H9 (cell line): ENCODE measurements at regions not wholly inside any gene's neighbourhood (a gene's known extent, or its start where the extent isn't known, plus 50 kb on each side); places are given as distances from the start of the nearest gene placed in this dataset.

Experiments
- DNase-seq: peaks from one replicate; pipeline ENCODE4 v3.0.0-alpha.2; 2017
- H2AFZ ChIP-seq: one replicate; pipeline ENCODE4 v1.6.1; 2013; ENCODE audit warnings: mild to moderate bottlenecking, low read length, control low read depth, moderate library complexity
- H2AK5ac ChIP-seq: 2 replicates; pipeline ENCODE4 v1.6.1; 2013; ENCODE audit warnings: low read length, control low read depth, mixed read lengths; ENCODE audit not compliant: insufficient read length
- H2BK120ac ChIP-seq: one replicate; pipeline ENCODE4 v1.6.1; 2013; ENCODE audit warnings: low read depth, mild to moderate bottlenecking, low read length, control low read depth, inconsistent platforms; ENCODE audit not compliant: poor library complexity, severe bottlenecking
- H2BK12ac ChIP-seq: 2 replicates; pipeline ENCODE4 v1.6.1; 2013; ENCODE audit warnings: low read length, control low read depth, mixed read lengths, low read depth; ENCODE audit not compliant: insufficient read length
- H2BK15ac ChIP-seq: 2 replicates; pipeline ENCODE4 v1.6.1; 2013; ENCODE audit warnings: low read depth, low read length, control low read depth
- H2BK20ac ChIP-seq: one replicate; pipeline ENCODE4 v1.6.1; 2013; ENCODE audit warnings: low read depth, mild to moderate bottlenecking, low read length, control low read depth, inconsistent platforms; ENCODE audit not compliant: poor library complexity, severe bottlenecking
- H2BK5ac ChIP-seq: 2 replicates; pipeline ENCODE4 v1.6.1; 2013; ENCODE audit warnings: low read length, control low read depth, mixed read lengths; ENCODE audit not compliant: insufficient read length
- H3K14ac ChIP-seq: 2 replicates; pipeline ENCODE4 v1.6.1; 2013; ENCODE audit warnings: low read length, control low read depth; ENCODE audit not compliant: insufficient read depth
- H3K18ac ChIP-seq: 2 replicates; pipeline ENCODE4 v1.6.1; 2013; ENCODE audit warnings: low read depth, mild to moderate bottlenecking, mixed read lengths, low read length, control low read depth; ENCODE audit not compliant: insufficient read length
- H3K23ac ChIP-seq: 2 replicates; pipeline ENCODE4 v1.6.1; 2013; ENCODE audit warnings: low read length, control low read depth, mixed read lengths, low read depth; ENCODE audit not compliant: insufficient read length
- H3K23me2 ChIP-seq: 2 replicates; pipeline ENCODE4 v1.6.1; 2013; ENCODE audit warnings: low read depth, mild to moderate bottlenecking, mixed read lengths, low read length, control low read depth; ENCODE audit not compliant: insufficient read length, poor library complexity, severe bottlenecking
- H3K27ac ChIP-seq: 2 replicates; pipeline ENCODE4 v1.5.1; 2013; ENCODE audit warnings: low read length, control low read depth, mixed read lengths, low read depth; ENCODE audit not compliant: insufficient read length
- H3K27me3 ChIP-seq: 2 replicates; pipeline ENCODE4 v1.6.1; 2013; ENCODE audit warnings: low read length, control low read depth, inconsistent platforms; ENCODE audit not compliant: insufficient read depth
- H3K4ac ChIP-seq: 2 replicates; pipeline ENCODE4 v1.6.1; 2013; ENCODE audit warnings: low read depth, mild to moderate bottlenecking, control low read depth, inconsistent platforms, low read length, moderate library complexity
- H3K4me1 ChIP-seq: 2 replicates; pipeline ENCODE4 v1.6.1; 2013; ENCODE audit warnings: low read length, control low read depth, inconsistent platforms; ENCODE audit not compliant: insufficient read depth
- H3K4me2 ChIP-seq: 2 replicates; pipeline ENCODE4 v1.6.1; 2013; ENCODE audit warnings: low read length, control low read depth, mixed read lengths; ENCODE audit not compliant: insufficient read length, insufficient read depth
- H3K56ac ChIP-seq: 2 replicates; pipeline ENCODE4 v1.6.1; 2013; ENCODE audit warnings: low read depth, mild to moderate bottlenecking, mixed read lengths, low read length, control low read depth; ENCODE audit not compliant: insufficient read length
- H3K79me1 ChIP-seq: 2 replicates; pipeline ENCODE4 v1.6.1; 2013; ENCODE audit warnings: low read depth, mild to moderate bottlenecking, moderate library complexity, low read length, control low read depth, inconsistent platforms; ENCODE audit not compliant: insufficient read depth, poor library complexity, severe bottlenecking
- H3K79me2 ChIP-seq: 2 replicates; pipeline ENCODE4 v1.6.1; 2013; ENCODE audit warnings: low read length, control low read depth, inconsistent platforms; ENCODE audit not compliant: insufficient read depth
- H3K9ac ChIP-seq: 2 replicates; pipeline ENCODE4 v1.6.1; 2013; ENCODE audit warnings: low read length, control low read depth, mixed read lengths; ENCODE audit not compliant: insufficient read length; ENCODE audit errors: extremely low read depth
- H3K9me3 ChIP-seq: one replicate; pipeline ENCODE4 v1.6.1; 2013; ENCODE audit warnings: low read depth, low read length, inconsistent platforms; ENCODE audit not compliant: control insufficient read depth
- H3T11ph ChIP-seq: one replicate; pipeline ENCODE4 v1.6.1; 2013; ENCODE audit warnings: mild to moderate bottlenecking, low read length, control low read depth, inconsistent platforms
- H4K20me1 ChIP-seq: one replicate; pipeline ENCODE4 v1.6.1; 2013; ENCODE audit not compliant: control insufficient read depth, insufficient read length, insufficient read depth
- H4K5ac ChIP-seq: 2 replicates; pipeline ENCODE4 v1.6.1; 2013; ENCODE audit warnings: low read depth, mild to moderate bottlenecking, mixed read lengths, low read length, control low read depth; ENCODE audit not compliant: insufficient read length
- H4K8ac ChIP-seq: replicated peaks from 2 replicates; pipeline ENCODE4 v1.6.1; 2013; ENCODE audit warnings: low read length, control low read depth, mixed read lengths, low read depth; ENCODE audit not compliant: insufficient read length
- H4K91ac ChIP-seq: 2 replicates; pipeline ENCODE4 v1.6.1; 2013; ENCODE audit warnings: low read depth, mild to moderate bottlenecking, moderate library complexity, mixed read lengths, low read length, control low read depth; ENCODE audit not compliant: insufficient read length
- H3K27ac Mint-ChIP-seq, 3 experiments: 2 replicates in 2 of 3; 3 replicates in 1 of 3; pipeline ENCODE4 v1.8.0; 2020 to 2021; ENCODE audit warnings: mixed read lengths in 3 of 3, mild to moderate bottlenecking in 1 of 3, moderate library complexity in 1 of 3
- H3K27me3 Mint-ChIP-seq: 2 replicates; pipeline ENCODE4 v1.8.0; 2021; ENCODE audit warnings: low read depth, mild to moderate bottlenecking, moderate library complexity, mixed read lengths
- H3K36me3 Mint-ChIP-seq, 3 experiments: 2 replicates in 2 of 3; 3 replicates in 1 of 3; pipeline ENCODE4 v1.8.0; 2020 to 2021; ENCODE audit warnings: low read depth in 3 of 3, mixed read lengths in 3 of 3; ENCODE audit not compliant: insufficient read depth in 1 of 3
- H3K4me1 Mint-ChIP-seq, 2 experiments: 2 replicates each; pipeline ENCODE4 v1.8.0; 2020; ENCODE audit warnings: mixed read lengths in 2 of 2
- H3K4me3 Mint-ChIP-seq, 2 experiments: 2 replicates in 1 of 2; 3 replicates in 1 of 2; pipeline ENCODE4 v1.8.0; 2020 to 2021; ENCODE audit warnings: mild to moderate bottlenecking in 2 of 2, mixed read lengths in 2 of 2, moderate library complexity in 1 of 2
- H3K9me3 Mint-ChIP-seq, 2 experiments: 2 replicates in 1 of 2; 3 replicates in 1 of 2; pipeline ENCODE4 v1.8.0; 2020; ENCODE audit warnings: mild to moderate bottlenecking in 2 of 2, mixed read lengths in 2 of 2, moderate library complexity in 1 of 2
- CTCF ChIP-seq: fragments of 200-600 bp; sonication (generic); conservative IDR thresholded peaks from 3 replicates; pipeline ENCODE4 v1.8.0; 2021; ENCODE audit warnings: antibody characterized with exemption, mild to moderate bottlenecking
- WGBS: extraction: QIAGEN DNeasy Blood & Tissue Kit; methylation state at CpG from one replicate; pipeline ENCODE4 v1.1.7; 2013; ENCODE audit warnings: missing lambda C conversion rate, low lambda C conversion rate, mixed read lengths; ENCODE audit not compliant: insufficient read length; ENCODE audit errors: extremely low coverage; 5-methylcytosine and 5-hydroxymethylcytosine counted together

DNA sequence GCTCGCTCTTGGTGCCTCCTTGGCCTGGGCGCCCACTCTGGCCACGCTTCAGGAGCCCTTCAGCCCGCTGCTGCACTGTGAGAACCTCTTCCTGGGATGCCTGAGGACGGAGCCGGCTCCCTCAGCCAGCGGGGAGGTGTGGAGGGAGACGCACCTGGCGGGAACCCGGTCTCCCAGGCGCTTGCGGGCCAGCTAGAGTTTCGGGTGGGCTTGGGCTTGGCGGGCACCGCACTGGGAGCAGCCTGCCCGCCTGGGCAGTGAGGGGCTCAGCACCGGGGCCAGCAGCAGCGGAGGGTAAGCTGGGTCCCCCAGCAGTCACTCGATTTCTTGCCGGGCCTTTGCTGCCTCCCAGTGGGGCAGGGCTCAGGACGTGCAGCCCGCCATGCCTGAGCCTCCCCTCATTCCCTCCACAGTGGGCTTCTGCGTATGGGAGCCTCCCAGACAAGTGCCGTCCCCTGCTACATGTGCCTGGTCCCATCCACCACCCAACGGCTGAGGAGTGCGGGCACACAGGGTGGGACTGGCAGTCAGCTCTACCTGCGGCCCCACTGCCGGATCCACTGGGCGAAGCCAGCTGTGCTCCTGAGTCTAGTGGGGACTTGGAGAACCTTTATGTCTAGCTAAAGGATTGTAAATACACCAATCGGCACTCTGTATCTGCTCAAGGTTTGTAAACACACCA is 708.7 kb downstream of the VGLL3 start:
- Histone ChIP-seq H4K91ac (no peak overlapping the region), H3K4me1 (no peaks in the 10 kb centered on the region), H3K23me2 (no peaks in the 10 kb centered on the region), H2BK120ac (no peak overlapping the region), H3K79me2 (no peaks in the 10 kb centered on the region), H3K9ac (no peak overlapping the region), H3K23ac (no peak overlapping the region), H3K79me1 (no peaks in the 10 kb centered on the region), H3K9me3 (no peaks in the 10 kb centered on the region), H2BK5ac (no peak overlapping the region), H3K27ac (no peak overlapping the region), H2BK12ac (no peak overlapping the region), H4K20me1 (no peaks in the 10 kb centered on the region), H4K8ac (no peak overlapping the region), H3T11ph (no peak overlapping the region), H3K27me3 (no peaks in the 10 kb centered on the region), H3K14ac (no peak overlapping the region), H3K4me2 (no peak overlapping the region), H3K18ac (no peak overlapping the region), H2BK15ac (no peak overlapping the region), H2BK20ac (no peak overlapping the region), H2AK5ac (no peak overlapping the region), H4K5ac (no peak overlapping the region), H2AFZ (no peak overlapping the region), H3K4ac (no peak overlapping the region), H3K56ac (no peak overlapping the region)
- WGBS: no CpG with 5 or more reads among the region's 30 CpGs
- DNase-seq: no peak
- H3K9me3 Mint-ChIP-seq: peaks cover 0 to 4% of the 10 kb centered on the region in 2 experiments; a peak in 1 of 5 replicates
- H3K27me3 Mint-ChIP-seq: no peaks in the 10 kb centered on the region
- TF ChIP-seq CTCF: no peak
- no peak overlapping the region for H3K27ac Mint-ChIP-seq
- no peaks in the 10 kb centered on the region for H3K4me1 Mint-ChIP-seq
- peaks cover 0 to 3% (median 0%) of the 10 kb centered on the region in 3 experiments; a peak in 2 of 7 replicates for H3K36me3 Mint-ChIP-seq
- no peak overlapping the region for H3K4me3 Mint-ChIP-seq
